Peyer's patch (tissue), 4 donors: ENCODE measurements at regions not wholly inside any gene's neighbourhood (a gene's known extent, or its start where the extent isn't known, plus 50 kb on each side); places are given as distances from the start of the nearest gene placed in this dataset.

Experiments
- DNase-seq, 3 donors: peaks; one replicate each; pipeline ENCODE4 v3.0.0-alpha.2; 2017 to 2019
- H3K27ac ChIP-seq, 4 donors: fragments of 200-600 bp; sonication (generic); one replicate each; pipeline ENCODE4 v1.5.1; 2016 to 2019
- H3K27me3 ChIP-seq, 2 donors: fragments of 200-600 bp; sonication (generic); one replicate each; pipeline ENCODE4 v1.5.1; 2019
- H3K36me3 ChIP-seq, 3 donors: fragments of 200-600 bp; sonication (generic); one replicate each; pipeline ENCODE4 v1.5.1; 2016 to 2019
- H3K4me1 ChIP-seq, 4 donors: fragments of 200-600 bp; sonication (generic); one replicate each; pipeline ENCODE4 v1.5.1; 2016 to 2019
- H3K4me3 ChIP-seq, 4 donors: fragments of 200-600 bp; sonication (generic); 1 replicate in 3 of 4; 2 replicates in 1 of 4; pipeline ENCODE4 v1.5.1; 2016 to 2019; ENCODE audit warnings: mild to moderate bottlenecking in 1 of 4
- H3K9me3 ChIP-seq, 4 donors: fragments of 200-600 bp; sonication (generic); one replicate each; pipeline ENCODE4 v1.5.1; 2016 to 2019; ENCODE audit warnings: mild to moderate bottlenecking in 1 of 4
- CTCF ChIP-seq, 6 experiments: fragments of 450-650 bp in 4 of 6; fragments of 200-600 bp in 2 of 6; sonication (generic) in 1 of 6; IDR thresholded peaks; one replicate each; pipeline ENCODE4 v1.5.1; 2017 to 2019; ENCODE audit warnings: antibody characterized with exemption in 6 of 6, mild to moderate bottlenecking in 3 of 6, moderate library complexity in 1 of 6
- POLR2A ChIP-seq, 2 donors: fragments of 450-650 bp; IDR thresholded peaks; one replicate each; pipeline ENCODE4 v1.5.1; 2017; ENCODE audit warnings: antibody characterized with exemption in 2 of 2, mild to moderate bottlenecking in 2 of 2, moderate library complexity in 2 of 2

- Histone ChIP-seq H3K4me3 (no peak overlapping the region), H3K9me3 (no peaks in the 10 kb centered on the region), H3K27me3 (no peaks in the 10 kb centered on the region), H3K4me1 (peaks cover 0 to 8% (median 2%) of the 10 kb centered on the region in 4 donors), H3K36me3 (no peaks in the 10 kb centered on the region), H3K27ac (peak overlapping the region in 1 of 4 donors; percentile 47)
- DNase-seq, result no peak
- TF ChIP-seq CTCF (IDR thresholded peaks at IDR 0.05) (no peak), POLR2A (IDR thresholded peaks at IDR 0.05) (no peak)
These were observed 118.3 kb upstream of the SCAF11 start for GRCh38 chr12:46108721-46109120.

- no peak for TF ChIP-seq CTCF (IDR thresholded peaks at IDR 0.05)
- no peak for TF ChIP-seq POLR2A (IDR thresholded peaks at IDR 0.05)
- H3K27ac ChIP-seq, result no peak overlapping the region
- no peaks in the 10 kb centered on the region for H3K36me3 ChIP-seq
These were observed 117.2 kb upstream of the SCAF11 start for GRCh38 chr12:46107591-46107990.

GRCh38 chr12:46105735-46106134 lies 115.4 kb upstream of the SCAF11 start:
- H3K27me3 ChIP-seq, result no peaks in the 10 kb centered on the region
- H3K27ac ChIP-seq, result no peak overlapping the region
- no peaks in the 10 kb centered on the region for H3K36me3 ChIP-seq
- no peak overlapping the region for H3K4me3 ChIP-seq
- peaks cover 0 to 8% (median 0%) of the 10 kb centered on the region in 4 donors for H3K4me1 ChIP-seq
- no peak for DNase-seq
- TF ChIP-seq CTCF (IDR thresholded peaks at IDR 0.05) (no peak), POLR2A (IDR thresholded peaks at IDR 0.05) (no peak)
- no peaks in the 10 kb centered on the region for H3K9me3 ChIP-seq

More at GRCh38 chr12:46107591-46107990, 117.2 kb upstream of the SCAF11 start:
- Histone ChIP-seq H3K9me3 (no peaks in the 10 kb centered on the region), H3K4me3 (no peak overlapping the region), H3K4me1 (peaks cover 0 to 8% (median 2%) of the 10 kb centered on the region in 4 donors), H3K27me3 (no peaks in the 10 kb centered on the region)
- no peak for DNase-seq

- Histone ChIP-seq H3K36me3 (no peaks in the 10 kb centered on the region), H3K27ac (no peak overlapping the region)
- DNase-seq, result no peak
These were observed 113.4 kb upstream of the SCAF11 start for GRCh38 chr12:46103559-46104383.

GRCh38 chr12:46101485-46101869 lies 111.1 kb upstream of the SCAF11 start:
- Histone ChIP-seq H3K4me1 (no peaks in the 10 kb centered on the region), H3K9me3 (no peaks in the 10 kb centered on the region), H3K36me3 (no peaks in the 10 kb centered on the region), H3K27ac (no peak overlapping the region), H3K27me3 (no peaks in the 10 kb centered on the region), H3K4me3 (no peak overlapping the region)
- no peak for DNase-seq
- TF ChIP-seq POLR2A (IDR thresholded peaks at IDR 0.05), result no peak
- TF ChIP-seq CTCF (IDR thresholded peaks at IDR 0.05), result no peak

More at GRCh38 chr12:46103559-46104383, 113.4 kb upstream of the SCAF11 start:
- Histone ChIP-seq H3K27me3 (no peaks in the 10 kb centered on the region), H3K9me3 (no peaks in the 10 kb centered on the region), H3K4me3 (no peak overlapping the region), H3K4me1 (no peaks in the 10 kb centered on the region)
- TF ChIP-seq CTCF (IDR thresholded peaks at IDR 0.05), result no peak
- TF ChIP-seq POLR2A (IDR thresholded peaks at IDR 0.05), result no peak
